ENCODE measurements at regions not wholly inside any gene's neighbourhood (a gene's known extent, or its start where the extent isn't known, plus 50 kb on each side); places are given as distances from the start of the nearest gene placed in this dataset.
"Not testable (repeated sequence)": the region's sequence is repeated elsewhere in the genome, so short reads cannot be mapped to it uniquely, and the experiment has no call there.

DNA sequence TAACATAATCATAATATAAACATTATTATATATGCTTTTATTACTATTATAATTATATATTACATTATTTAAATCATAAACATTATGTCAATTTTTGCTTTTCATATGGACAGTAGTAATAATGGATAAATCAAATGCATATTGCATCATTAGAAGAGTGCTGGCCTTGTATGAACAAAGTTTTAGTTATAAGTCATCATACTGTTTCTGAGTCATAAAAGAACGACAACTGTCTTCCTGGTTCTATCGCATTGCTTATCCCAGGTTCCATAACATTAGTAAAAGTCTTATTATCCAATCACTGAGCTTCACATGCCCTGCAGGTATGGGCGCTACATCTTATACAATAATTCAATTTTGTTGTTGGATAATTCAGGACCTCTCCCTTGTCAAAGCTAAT, 225.8 kb downstream of the SPATA31A1 start:
- POLR2A ChIA-PET; BruUV-seq (replicated peaks): not testable (repeated sequence)

DNA sequence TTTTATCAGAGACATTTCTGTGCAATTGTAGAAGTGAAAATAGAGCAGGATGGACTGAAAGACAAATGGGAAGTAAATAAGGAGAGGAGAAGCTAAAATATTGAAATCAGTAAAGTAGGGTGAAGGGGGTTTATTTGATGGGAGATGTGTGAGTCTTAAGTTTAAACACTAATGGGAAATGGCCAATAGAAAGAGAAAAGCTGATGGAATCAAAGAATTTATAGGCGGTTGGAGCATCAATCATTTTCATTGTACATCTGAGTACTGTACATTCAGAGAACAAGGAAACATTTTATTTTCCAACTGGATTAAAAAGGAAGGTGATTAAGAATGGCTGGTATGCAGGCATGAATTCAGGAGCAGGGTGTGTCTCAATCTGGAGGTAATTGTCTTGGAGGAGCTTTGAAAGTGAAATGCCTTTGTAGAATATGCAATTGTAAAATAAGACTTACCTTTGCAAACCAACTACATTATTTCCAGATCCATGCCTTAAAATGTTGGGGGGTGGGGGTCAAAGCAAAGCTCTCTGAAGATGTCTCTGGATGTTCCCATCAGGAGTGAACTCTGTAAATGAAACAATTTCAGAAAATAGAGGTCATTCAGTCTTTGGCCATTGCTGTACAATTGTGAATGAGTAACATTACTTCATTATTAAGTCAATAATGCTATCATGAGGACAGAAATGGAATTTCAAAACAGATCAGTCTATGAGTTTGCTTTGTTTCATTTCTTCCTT, 227.4 kb downstream of the SPATA31A1 start:
- Histone ChIP-seq H3K4me3 (replicated peaks in 1 of 2; ENCODE audit: low read depth in 1 of 2, low read length in 2 of 2) (peak overlapping the region in 1 of 2 experiments; percentile 25; a peak in 1 of 4 replicates), H2AFZ (ENCODE audit: low read depth, low read length, poor library complexity, severe bottlenecking) (peak overlapping the region; percentile 95), H3K9ac (ENCODE audit: low read length) (peak overlapping the region; percentile 40; the same call in 1 of the 2 replicates), H3K27ac (ENCODE audit: low read depth, low read length) (peak overlapping the region; percentile 71; the same call in 1 of the 2 replicates), H3K4me1 (ENCODE audit: control insufficient read depth in 1 of 2, insufficient read depth in 2 of 2, low read length in 2 of 2) (peaks cover 11 to 14% of the 10 kb centered on the region in 2 experiments), H3K4me2 (ENCODE audit: low read length) (peak overlapping the region; percentile 66)
- DNase-seq (ENCODE audit: low read depth, low spot score); H3K9me3 ChIP-seq (ENCODE audit: control insufficient read depth in 1 of 2, insufficient read depth in 1 of 2, low read depth in 1 of 2, low read length in 2 of 2); H4K20me1 ChIP-seq (ENCODE audit: insufficient read depth); H3K27me3 ChIP-seq (ENCODE audit: insufficient read depth, low read length); H3K79me2 ChIP-seq (ENCODE audit: insufficient read depth, low read length); BruUV-seq (replicated peaks); H3K36me3 ChIP-seq (ENCODE audit: control insufficient read depth in 1 of 2, insufficient read depth in 2 of 2, low read length in 2 of 2); RAD21 ChIA-PET (ENCODE audit: low non-redundant PET in 1 of 2, low total read pairs in 2 of 2, uncharacterized antibody in 2 of 2, unreplicated experiment in 2 of 2); CTCF ChIA-PET; intact Hi-C loops (cut with micrococcal nuclease); POLR2A ChIA-PET; H3K9me2 ChIP-seq (ENCODE audit: insufficient read depth): not testable (repeated sequence)
- ATAC-seq = peak; percentile 78

More for the DNA sequence above, 225.8 kb downstream of the SPATA31A1 start:
- CTCF ChIA-PET; H3K9ac ChIP-seq (ENCODE audit: low read length); H3K4me2 ChIP-seq (ENCODE audit: low read length); H3K27me3 ChIP-seq (ENCODE audit: insufficient read depth, low read length); H3K27ac ChIP-seq (ENCODE audit: low read depth, low read length); intact Hi-C loops (cut with micrococcal nuclease); H2AFZ ChIP-seq (ENCODE audit: low read depth, low read length, poor library complexity, severe bottlenecking); ATAC-seq; RAD21 ChIA-PET (ENCODE audit: low non-redundant PET in 1 of 2, low total read pairs in 2 of 2, uncharacterized antibody in 2 of 2, unreplicated experiment in 2 of 2); H3K9me3 ChIP-seq (ENCODE audit: control insufficient read depth in 1 of 2, insufficient read depth in 1 of 2, low read depth in 1 of 2, low read length in 2 of 2); H4K20me1 ChIP-seq (ENCODE audit: insufficient read depth); H3K36me3 ChIP-seq (ENCODE audit: control insufficient read depth in 1 of 2, insufficient read depth in 2 of 2, low read length in 2 of 2); DNase-seq (ENCODE audit: low read depth, low spot score); H3K4me3 ChIP-seq (replicated peaks in 1 of 2; ENCODE audit: low read depth in 1 of 2, low read length in 2 of 2); H3K9me2 ChIP-seq (ENCODE audit: insufficient read depth); H3K79me2 ChIP-seq (ENCODE audit: insufficient read depth, low read length): not testable (repeated sequence)
- peaks cover 11 to 14% of the 10 kb centered on the region in 2 experiments for H3K4me1 ChIP-seq (ENCODE audit: control insufficient read depth in 1 of 2, insufficient read depth in 2 of 2, low read length in 2 of 2)

- H3K4me3 ChIP-seq (replicated peaks in 1 of 2; ENCODE audit: low read depth in 1 of 2, low read length in 2 of 2); RAD21 ChIA-PET (ENCODE audit: low non-redundant PET in 1 of 2, low total read pairs in 2 of 2, uncharacterized antibody in 2 of 2, unreplicated experiment in 2 of 2); BruUV-seq (replicated peaks); H3K36me3 ChIP-seq (ENCODE audit: control insufficient read depth in 1 of 2, insufficient read depth in 2 of 2, low read length in 2 of 2); ATAC-seq; H2AFZ ChIP-seq (ENCODE audit: low read depth, low read length, poor library complexity, severe bottlenecking); H3K27me3 ChIP-seq (ENCODE audit: insufficient read depth, low read length); DNase-seq (ENCODE audit: low read depth, low spot score); H4K20me1 ChIP-seq (ENCODE audit: insufficient read depth); CTCF ChIA-PET; H3K79me2 ChIP-seq (ENCODE audit: insufficient read depth, low read length); POLR2A ChIA-PET; H3K9me3 ChIP-seq (ENCODE audit: control insufficient read depth in 1 of 2, insufficient read depth in 1 of 2, low read depth in 1 of 2, low read length in 2 of 2); H3K9ac ChIP-seq (ENCODE audit: low read length); H3K4me2 ChIP-seq (ENCODE audit: low read length); intact Hi-C loops (cut with micrococcal nuclease); H3K9me2 ChIP-seq (ENCODE audit: insufficient read depth): not testable (repeated sequence)
- H3K27ac ChIP-seq (ENCODE audit: low read depth, low read length) = peak overlapping the region; percentile 47; the same call in 1 of the 2 replicates
- H3K4me1 ChIP-seq (ENCODE audit: control insufficient read depth in 1 of 2, insufficient read depth in 2 of 2, low read length in 2 of 2) = peaks cover 11 to 15% of the 10 kb centered on the region in 2 experiments
Observed at GRCh38 chr9:39583413-39583747, 227.9 kb downstream of the SPATA31A1 start.

GRCh38 chr9:39585233-39585632, 229.8 kb downstream of the SPATA31A1 start:
- intact Hi-C loops (cut with micrococcal nuclease); CTCF ChIA-PET; H3K4me3 ChIP-seq (replicated peaks in 1 of 2; ENCODE audit: low read depth in 1 of 2, low read length in 2 of 2); H3K36me3 ChIP-seq (ENCODE audit: control insufficient read depth in 1 of 2, insufficient read depth in 2 of 2, low read length in 2 of 2); H3K27me3 ChIP-seq (ENCODE audit: insufficient read depth, low read length); H3K9ac ChIP-seq (ENCODE audit: low read length); H4K20me1 ChIP-seq (ENCODE audit: insufficient read depth); BruUV-seq (replicated peaks); RAD21 ChIA-PET (ENCODE audit: low non-redundant PET in 1 of 2, low total read pairs in 2 of 2, uncharacterized antibody in 2 of 2, unreplicated experiment in 2 of 2); ATAC-seq; H3K27ac ChIP-seq (ENCODE audit: low read depth, low read length); DNase-seq (ENCODE audit: low read depth, low spot score); H3K79me2 ChIP-seq (ENCODE audit: insufficient read depth, low read length); H2AFZ ChIP-seq (ENCODE audit: low read depth, low read length, poor library complexity, severe bottlenecking); POLR2A ChIA-PET; H3K9me2 ChIP-seq (ENCODE audit: insufficient read depth); H3K9me3 ChIP-seq (ENCODE audit: control insufficient read depth in 1 of 2, insufficient read depth in 1 of 2, low read depth in 1 of 2, low read length in 2 of 2); H3K4me2 ChIP-seq (ENCODE audit: low read length): not testable (repeated sequence)
- H3K4me1 ChIP-seq (ENCODE audit: control insufficient read depth in 1 of 2, insufficient read depth in 2 of 2, low read length in 2 of 2) = peaks cover 11 to 21% of the 10 kb centered on the region in 2 experiments
